ENCODE measurements at regions not wholly inside any gene's neighbourhood (a gene's known extent, or its start where the extent isn't known, plus 50 kb on each side); places are given as distances from the start of the nearest gene placed in this dataset.
"Not testable (repeated sequence)": the region's sequence is repeated elsewhere in the genome, so short reads cannot be mapped to it uniquely, and the experiment has no call there.

- DNase-seq (no peak), ATAC-seq (no peak)
- intact Hi-C loops (cut with DNase I, micrococcal nuclease), result no loop called here
These were observed 247.8 kb downstream of the BCL2 start for GRCh38 chr18:63071701-63072141.

GRCh38 chr18:63070767-63071502 is 248.6 kb downstream of the BCL2 start:
- ATAC-seq (no peak), DNase-seq (no peak)
- intact Hi-C loops (cut with DNase I, micrococcal nuclease), result no loop called here

GRCh38 chr18:63069496-63069895 is 250.1 kb downstream of the BCL2 start:
- no peak for DNase-seq
- intact Hi-C loops (cut with DNase I, micrococcal nuclease), result no loop called here
- no peak for ATAC-seq

- DNase-seq, result no peak
- ATAC-seq, result no peak
- intact Hi-C loops (cut with DNase I, micrococcal nuclease), result no loop called here
These were observed 251.6 kb downstream of the BCL2 start for GRCh38 chr18:63067939-63068338.

GRCh38 chr18:63065172-63065571 is 254.4 kb downstream of the BCL2 start:
- ATAC-seq (no peak), DNase-seq (no peak)
- intact Hi-C loops (cut with DNase I, micrococcal nuclease), result no loop called here

- intact Hi-C loops (cut with DNase I, micrococcal nuclease), result no loop called here
- DNase-seq (no peak), ATAC-seq (no peak)
These were observed 256.4 kb downstream of the BCL2 start for GRCh38 chr18:63063171-63063570.

GRCh38 chr18:63062246-63062645 is 257.3 kb downstream of the BCL2 start:
- ATAC-seq (no peak), DNase-seq (no peak)
- intact Hi-C loops (cut with DNase I, micrococcal nuclease), result no loop called here

GRCh38 chr18:63061303-63061702 is 258.3 kb downstream of the BCL2 start:
- ATAC-seq, result no peak
- no peak for DNase-seq
- intact Hi-C loops (cut with DNase I, micrococcal nuclease), result no loop called here

GRCh38 chr18:63058521-63058920 is 261.0 kb downstream of the BCL2 start:
- ATAC-seq (no peak), DNase-seq (no peak)
- intact Hi-C loops (cut with DNase I, micrococcal nuclease), result no loop called here

- DNase-seq, result no peak
- no peak for ATAC-seq
- intact Hi-C loops (cut with DNase I, micrococcal nuclease), result no loop called here
These were observed 261.9 kb downstream of the BCL2 start for GRCh38 chr18:63057707-63058106.

- ATAC-seq, result peak; percentile 45
- DNase-seq, result no peak
- intact Hi-C loops (cut with DNase I, micrococcal nuclease), result no loop called here
These were observed 264.5 kb downstream of the BCL2 start for GRCh38 chr18:63054901-63055584.

GRCh38 chr18:63051928-63052327 is 267.6 kb downstream of the BCL2 start:
- ATAC-seq (no peak), DNase-seq (no peak)
- intact Hi-C loops (cut with DNase I, micrococcal nuclease), result no loop called here

- ATAC-seq; DNase-seq; intact Hi-C loops (cut with DNase I, micrococcal nuclease): not testable (repeated sequence)
These were observed 268.7 kb downstream of the BCL2 start for GRCh38 chr18:63050667-63051395.

GRCh38 chr18:63046375-63046774 is 273.2 kb downstream of the BCL2 start:
- intact Hi-C loops (cut with DNase I, micrococcal nuclease), result no loop called here
- ATAC-seq (peak; percentile 37), DNase-seq (no peak)

- intact Hi-C loops (cut with DNase I, micrococcal nuclease), result no loop called here
- DNase-seq, result no peak
- no peak for ATAC-seq
These were observed 276.1 kb downstream of the BCL2 start for GRCh38 chr18:63043516-63043915.

- DNase-seq (no peak), ATAC-seq (no peak)
- intact Hi-C loops (cut with DNase I, micrococcal nuclease), result no loop called here
These were observed 277.2 kb downstream of the BCL2 start for GRCh38 chr18:63042351-63042750.

- no peak for ATAC-seq
These were observed 278.7 kb downstream of the BCL2 start for GRCh38 chr18:63040788-63041410.

GRCh38 chr18:63037491-63037890 is 282.1 kb downstream of the BCL2 start:
- intact Hi-C loops (cut with DNase I, micrococcal nuclease), result no loop called here
- DNase-seq (no peak), ATAC-seq (no peak)

More at GRCh38 chr18:63040788-63041410, 278.7 kb downstream of the BCL2 start:
- intact Hi-C loops (cut with DNase I, micrococcal nuclease), result no loop called here
- no peak for DNase-seq

- DNase-seq (no peak), ATAC-seq (no peak)
- intact Hi-C loops (cut with DNase I, micrococcal nuclease), result no loop called here
These were observed 288.2 kb downstream of the BCL2 start for GRCh38 chr18:63031375-63031774.
